Neural cell (in vitro differentiated cells): ENCODE measurements at regions not wholly inside any gene's neighbourhood (a gene's known extent, or its start where the extent isn't known, plus 50 kb on each side); places are given as distances from the start of the nearest gene placed in this dataset.

Experiments used
- H2AFZ ChIP-seq: fragments of 200-600, 300-800 bp; sonication (generic), shearing (Covaris generic); 2 replicates; pipeline ENCODE4 v1.6.0; 2014; ENCODE audit warnings: low read depth, mild to moderate bottlenecking, antibody characterized with exemption, low read length, moderate library complexity
- H3F3A ChIP-seq: fragments of 200-600 bp; shearing (Covaris generic); 2 replicates; pipeline ENCODE4 v1.6.1; 2016; ENCODE audit warnings: mild to moderate bottlenecking, moderate library complexity, mixed read lengths, antibody characterized with exemption, low read length; ENCODE audit not compliant: insufficient read depth, poor library complexity, severe bottlenecking
- H3K27ac ChIP-seq: fragments of 200-600, 300-800 bp; sonication (generic), shearing (Covaris generic); 2 replicates; pipeline ENCODE4 v1.5.1; 2014; ENCODE audit warnings: mild to moderate bottlenecking, low read length, moderate library complexity
- H3K27me3 ChIP-seq: fragments of 300-800, 200-600 bp; sonication (generic), shearing (Covaris generic); 2 replicates; pipeline ENCODE4 v1.6.0; 2014; ENCODE audit warnings: mild to moderate bottlenecking, low read depth, low read length, moderate library complexity; ENCODE audit not compliant: insufficient read depth
- H3K36me3 ChIP-seq: fragments of 300-800, 200-600 bp; sonication (generic), shearing (Covaris generic); 2 replicates; pipeline ENCODE4 v1.5.1; 2014; ENCODE audit warnings: mild to moderate bottlenecking, antibody characterized with exemption, low read length, moderate library complexity; ENCODE audit not compliant: insufficient read depth
- H3K4me2 ChIP-seq: fragments of 300-800, 200-600 bp; sonication (generic), shearing (Covaris generic); 2 replicates; pipeline ENCODE4 v1.6.0; 2014; ENCODE audit warnings: mild to moderate bottlenecking, low read length
- H3K4me3 ChIP-seq: fragments of 300-800, 200-600 bp; sonication (generic), shearing (Covaris generic); 2 replicates; pipeline ENCODE4 v1.5.1; 2014; ENCODE audit warnings: mild to moderate bottlenecking, low read length, moderate library complexity
- H3K79me2 ChIP-seq: fragments of 200-600 bp; shearing (Covaris generic); replicated peaks from 2 replicates; pipeline ENCODE4 v1.6.0; 2014; ENCODE audit warnings: mild to moderate bottlenecking, low read length, moderate library complexity; ENCODE audit not compliant: insufficient read depth
- H3K9ac ChIP-seq: fragments of 300-800, 200-600 bp; sonication (generic), shearing (Covaris generic); 2 replicates; pipeline ENCODE4 v1.6.1; 2016; ENCODE audit warnings: mild to moderate bottlenecking, low read length, mixed read lengths
- H3K9me2 ChIP-seq: fragments of 200-600 bp; shearing (Covaris generic); 2 replicates; pipeline ENCODE4 v1.6.1; 2016; ENCODE audit warnings: mild to moderate bottlenecking, low read length, mixed read lengths; ENCODE audit not compliant: insufficient read depth
- H3K9me3 ChIP-seq: fragments of 200-600, 300-800 bp; sonication (generic), shearing (Covaris generic); 2 replicates; pipeline ENCODE4 v1.6.1; 2016; ENCODE audit warnings: mild to moderate bottlenecking, mixed run types, low read length, moderate library complexity, mixed read lengths
- H4K20me1 ChIP-seq: fragments of 200-600 bp; shearing (Covaris generic); 2 replicates; pipeline ENCODE4 v1.6.1; 2016; ENCODE audit warnings: mild to moderate bottlenecking, mixed run types; ENCODE audit not compliant: insufficient read depth
- CTCF ChIP-seq: fragments of 450-650 bp; IDR thresholded peaks from 2 replicates; pipeline ENCODE4 v1.5.1; 2014; ENCODE audit warnings: antibody characterized with exemption, mild to moderate bottlenecking, moderate library complexity; ENCODE audit not compliant: poor library complexity, severe bottlenecking
- EP300 ChIP-seq: fragments of 450-650 bp; conservative IDR thresholded peaks from 2 replicates; pipeline ENCODE4 v1.6.1; 2014; ENCODE audit warnings: antibody characterized with exemption, mild to moderate bottlenecking, moderate library complexity; ENCODE audit not compliant: poor library complexity, severe bottlenecking
- EZH2 ChIP-seq: fragments of 200-600, 300-800 bp; shearing (Covaris generic), sonication (generic); IDR thresholded peaks from 2 replicates; pipeline ENCODE4 v1.6.1; 2014; ENCODE audit warnings: antibody characterized with exemption, low read length, borderline replicate concordance, mild to moderate bottlenecking; ENCODE audit not compliant: insufficient read depth, poor library complexity, severe bottlenecking
- MXI1 ChIP-seq: fragments of 450-650 bp; conservative IDR thresholded peaks from 2 replicates; pipeline ENCODE4 v1.6.1; 2014; ENCODE audit warnings: antibody characterized with exemption, mild to moderate bottlenecking; ENCODE audit not compliant: poor library complexity, severe bottlenecking
- POLR2AphosphoS5 ChIP-seq: IDR thresholded peaks from 2 replicates; pipeline ENCODE4 v1.6.1; 2012
- RAD21 ChIP-seq: fragments of 450-650 bp; conservative IDR thresholded peaks from 2 replicates; pipeline ENCODE4 v1.6.1; 2014; ENCODE audit warnings: antibody characterized with exemption, mild to moderate bottlenecking, moderate library complexity
- REST ChIP-seq: IDR thresholded peaks from 2 replicates; pipeline ENCODE4 v1.6.1; 2012; ENCODE audit warnings: borderline replicate concordance
- SMC3 ChIP-seq: fragments of 450-650 bp; conservative IDR thresholded peaks from 2 replicates; pipeline ENCODE4 v1.6.1; 2014; ENCODE audit warnings: antibody characterized with exemption, mild to moderate bottlenecking, moderate library complexity; ENCODE audit not compliant: poor library complexity
- TAF1 ChIP-seq: IDR thresholded peaks from 2 replicates; pipeline ENCODE4 v1.6.1; 2012; ENCODE audit warnings: low read depth

- no peaks in the 10 kb centered on the region for H3K9me3 ChIP-seq
- no peak overlapping the region for H3K4me2 ChIP-seq
- no peak for TF ChIP-seq CTCF
- TF ChIP-seq RAD21, result no peak
- TF ChIP-seq EZH2, result no peak
- TF ChIP-seq POLR2AphosphoS5, result no peak
- TF ChIP-seq REST, result no peak
- TF ChIP-seq EP300, result no peak
- no peak for TF ChIP-seq MXI1
- TF ChIP-seq TAF1, result no peak
- no peak for TF ChIP-seq SMC3
- no peaks in the 10 kb centered on the region for H3F3A ChIP-seq
- H3K4me3 ChIP-seq, result no peak overlapping the region
- no peaks in the 10 kb centered on the region for H3K27me3 ChIP-seq
- H2AFZ ChIP-seq, result no peak overlapping the region
- H3K9me2 ChIP-seq, result no peaks in the 10 kb centered on the region
- H4K20me1 ChIP-seq, result no peaks in the 10 kb centered on the region
- no peak overlapping the region for H3K27ac ChIP-seq
- no peak overlapping the region for H3K9ac ChIP-seq
- H3K79me2 ChIP-seq, result no peaks in the 10 kb centered on the region
- no peaks in the 10 kb centered on the region for H3K36me3 ChIP-seq
These were observed 163.3 kb upstream of the LEF1 start for GRCh38 chr4:108331905-108332632.

GRCh38 chr4:108328383-108328732 lies 159.6 kb upstream of the LEF1 start:
- H3F3A ChIP-seq, result no peaks in the 10 kb centered on the region
- TF ChIP-seq POLR2AphosphoS5 (no peak), REST (no peak), TAF1 (no peak), MXI1 (no peak), RAD21 (no peak), SMC3 (no peak), EZH2 (no peak), CTCF (no peak)
- H3K4me3 ChIP-seq, result no peak overlapping the region
- no peaks in the 10 kb centered on the region for H3K27me3 ChIP-seq
- H3K4me2 ChIP-seq, result no peak overlapping the region
- no peaks in the 10 kb centered on the region for H3K9me2 ChIP-seq
- no peak overlapping the region for H2AFZ ChIP-seq
- H3K36me3 ChIP-seq, result no peaks in the 10 kb centered on the region
- no peaks in the 10 kb centered on the region for H4K20me1 ChIP-seq
- no peaks in the 10 kb centered on the region for H3K9me3 ChIP-seq
- no peak overlapping the region for H3K27ac ChIP-seq
- H3K79me2 ChIP-seq, result no peaks in the 10 kb centered on the region
- H3K9ac ChIP-seq, result no peak overlapping the region
